Prostate gland (tissue), 2 donors: ENCODE measurements at regions not wholly inside any gene's neighbourhood (a gene's known extent, or its start where the extent isn't known, plus 50 kb on each side); places are given as distances from the start of the nearest gene placed in this dataset.

Experiments used
- POLR2A ChIP-seq: fragments of 450-650 bp; IDR thresholded peaks from one replicate; pipeline ENCODE4 v1.6.1; 2016; ENCODE audit warnings: antibody characterized with exemption, mild to moderate bottlenecking
- POLR2AphosphoS5 ChIP-seq: sonication (generic); formaldehyde crosslinking; IDR thresholded peaks from one replicate; pipeline ENCODE4 v1.6.1; 2017; ENCODE audit warnings: antibody characterized with exemption
- TF ChIP-seq, protein P1 (sequence below), 4 experiments: fragments of 200-600 bp in 2 of 4; fragments of 450-650 bp in 2 of 4; sonication (generic) in 2 of 4; IDR thresholded peaks; 1 replicate in 3 of 4; 2 replicates in 1 of 4; pipeline ENCODE4 v1.5.1; 2016 to 2019; ENCODE audit warnings: antibody characterized with exemption in 4 of 4, mild to moderate bottlenecking in 2 of 4, moderate library complexity in 2 of 4

DNA sequence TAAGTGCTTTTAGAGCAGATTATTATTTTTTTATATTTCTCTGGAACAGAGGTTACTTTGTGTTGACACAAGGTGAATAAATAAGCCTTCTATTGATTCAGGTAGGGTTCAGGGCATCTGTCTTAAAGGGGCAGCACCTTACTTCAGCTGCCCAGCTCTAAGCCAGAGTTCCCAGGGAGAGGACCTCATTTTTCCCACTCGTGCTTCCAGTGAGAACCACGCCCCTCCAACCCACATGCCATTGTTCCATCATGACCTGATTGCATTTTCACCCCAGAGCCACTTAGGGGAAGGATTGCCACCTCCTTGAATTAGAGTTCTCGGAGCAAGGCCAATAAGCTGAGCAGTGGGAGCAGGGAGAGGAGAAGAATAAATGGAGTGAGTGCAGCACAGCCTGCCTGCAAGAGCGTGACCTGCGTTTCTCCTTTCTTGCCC is 104.3 kb upstream of the FRY start:
- TF ChIP-seq, protein P1, sequence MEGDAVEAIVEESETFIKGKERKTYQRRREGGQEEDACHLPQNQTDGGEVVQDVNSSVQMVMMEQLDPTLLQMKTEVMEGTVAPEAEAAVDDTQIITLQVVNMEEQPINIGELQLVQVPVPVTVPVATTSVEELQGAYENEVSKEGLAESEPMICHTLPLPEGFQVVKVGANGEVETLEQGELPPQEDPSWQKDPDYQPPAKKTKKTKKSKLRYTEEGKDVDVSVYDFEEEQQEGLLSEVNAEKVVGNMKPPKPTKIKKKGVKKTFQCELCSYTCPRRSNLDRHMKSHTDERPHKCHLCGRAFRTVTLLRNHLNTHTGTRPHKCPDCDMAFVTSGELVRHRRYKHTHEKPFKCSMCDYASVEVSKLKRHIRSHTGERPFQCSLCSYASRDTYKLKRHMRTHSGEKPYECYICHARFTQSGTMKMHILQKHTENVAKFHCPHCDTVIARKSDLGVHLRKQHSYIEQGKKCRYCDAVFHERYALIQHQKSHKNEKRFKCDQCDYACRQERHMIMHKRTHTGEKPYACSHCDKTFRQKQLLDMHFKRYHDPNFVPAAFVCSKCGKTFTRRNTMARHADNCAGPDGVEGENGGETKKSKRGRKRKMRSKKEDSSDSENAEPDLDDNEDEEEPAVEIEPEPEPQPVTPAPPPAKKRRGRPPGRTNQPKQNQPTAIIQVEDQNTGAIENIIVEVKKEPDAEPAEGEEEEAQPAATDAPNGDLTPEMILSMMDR (IDR thresholded peaks at IDR 0.05): no peak
- TF ChIP-seq POLR2A (no peak), POLR2AphosphoS5 (no peak)
